ENCODE measurements at regions not wholly inside any gene's neighbourhood (a gene's known extent, or its start where the extent isn't known, plus 50 kb on each side); places are given as distances from the start of the nearest gene placed in this dataset.

GRCh38 chr11:87555101-87555500 lies 517.4 kb downstream of the TMEM135 start:
- H3K14ac ChIP-seq (ENCODE audit: insufficient read length), result no peak overlapping the region
- FAIRE-seq (no peak), DNase-seq (ENCODE audit: low read depth in 1 of 2, low spot score in 2 of 2) (no peak)
- no peak overlapping the region for H2AK5ac ChIP-seq (ENCODE audit: low read depth, low read length)
- H3K36me3 ChIP-seq (ENCODE audit: control insufficient read depth in 2 of 4, insufficient read depth in 4 of 4, low read length in 3 of 4), result no peaks in the 10 kb centered on the region
- H2BK120ac ChIP-seq (replicated peaks; ENCODE audit: low read depth, low read length), result no peak overlapping the region
- H3K23ac ChIP-seq (ENCODE audit: insufficient read length), result no peak overlapping the region
- H3K4me1 ChIP-seq (replicated peaks in 1 of 4; ENCODE audit: control insufficient read depth in 3 of 4, insufficient read depth in 4 of 4, low read length in 3 of 4), result no peaks in the 10 kb centered on the region
- WGBS, 2 experiments (ENCODE audit: extremely low coverage in 1 of 2, insufficient coverage in 1 of 2, insufficient read length in 1 of 2, insufficient replicate concordance in 2 of 2, low coverage in 1 of 2, low lambda C conversion rate in 2 of 2, missing lambda C conversion rate in 1 of 2), result 83% methylated on average over 2 of the region's 2 CpGs; no CpG with 5 or more reads in 1 of the 2 experiments
- no peak overlapping the region for H2BK15ac ChIP-seq (ENCODE audit: low read length)
- H4K91ac ChIP-seq (replicated peaks; ENCODE audit: insufficient read length, low read length), result no peak overlapping the region
- no peaks in the 10 kb centered on the region for H3K79me1 ChIP-seq (ENCODE audit: low read depth, low read length)
- no peaks in the 10 kb centered on the region for H3K27me3 ChIP-seq (replicated peaks in 1 of 4; ENCODE audit: control insufficient read depth in 3 of 4, extremely low read depth in 1 of 4, insufficient read depth in 3 of 4, low read length in 3 of 4)
- H4K8ac ChIP-seq (ENCODE audit: extremely low read depth, insufficient read depth, low read length), result no peak overlapping the region
- no peak overlapping the region for H3K27ac ChIP-seq (ENCODE audit: low read depth, low read length)
- H3K9ac ChIP-seq (replicated peaks in 1 of 4; ENCODE audit: extremely low read depth in 1 of 4, low read depth in 3 of 4, low read length in 3 of 4), result no peak overlapping the region
- H3K23me2 ChIP-seq (ENCODE audit: low read depth, low read length), result no peaks in the 10 kb centered on the region
- no peaks in the 10 kb centered on the region for H3K79me2 ChIP-seq (ENCODE audit: control insufficient read depth in 1 of 2, insufficient read depth in 2 of 2, low read length in 2 of 2)
- H3K56ac ChIP-seq (replicated peaks; ENCODE audit: insufficient read length, low read depth, low read length), result no peak overlapping the region
- CTCF ChIA-PET (ENCODE audit: partially characterized antibody), result interaction anchor here (0.9 to 1.5 kb wide), 5 partner anchors 8 to 265 kb away, joined by 3 to 5 read pairs (median 3); no protein-coding TSS in a partner anchor
- H4K20me1 ChIP-seq (replicated peaks in 1 of 2; ENCODE audit: control insufficient read depth in 1 of 2, insufficient read depth in 2 of 2, low read length in 2 of 2), result no peaks in the 10 kb centered on the region
- H2AFZ ChIP-seq (ENCODE audit: low read length), result no peak overlapping the region
- no peak overlapping the region for H4K5ac ChIP-seq (ENCODE audit: insufficient read length, low read depth, low read length)
- H2BK20ac ChIP-seq (ENCODE audit: low read length), result no peak overlapping the region
- no peak overlapping the region for H2BK12ac ChIP-seq (ENCODE audit: low read depth, low read length)
- H2BK5ac ChIP-seq (ENCODE audit: low read depth, low read length), result no peak overlapping the region
- POLR2A ChIA-PET (ENCODE audit: partially characterized antibody), result no interaction called here
- no peak overlapping the region for H3K18ac ChIP-seq (ENCODE audit: extremely low read depth, low read length)
- no peak overlapping the region for H3K4me2 ChIP-seq (ENCODE audit: insufficient read depth in 1 of 2, low read depth in 2 of 2, low read length in 2 of 2)
- H3K4me3 ChIP-seq (ENCODE audit: extremely low read depth in 1 of 4, insufficient read depth in 2 of 4, low read depth in 3 of 4, low read length in 4 of 4), result no peak overlapping the region
- H3K4ac ChIP-seq (replicated peaks; ENCODE audit: insufficient read length, low read depth, low read length), result no peak overlapping the region
- H3K9me3 ChIP-seq (ENCODE audit: insufficient read depth in 2 of 2, low read depth in 1 of 2, low read length in 1 of 2), result no peaks in the 10 kb centered on the region
- TF ChIP-seq EZH2 (IDR thresholded peaks at IDR 0.05; ENCODE audit: low read depth, low read length, severe bottlenecking), result no peak
- TF ChIP-seq BACH1 (IDR thresholded peaks at IDR 0.05; ENCODE audit: low read length), result no peak
- TF ChIP-seq SP2 (IDR thresholded peaks at IDR 0.05; ENCODE audit: low read length), result no peak
- TF ChIP-seq TAF1 (IDR thresholded peaks at IDR 0.05; ENCODE audit: low read depth, low read length), result no peak
- no peak for TF ChIP-seq RNF2 (IDR thresholded peaks at IDR 0.05; ENCODE audit: borderline replicate concordance, low read depth, low read length, missing control alignments, poor library complexity, severe bottlenecking)
- TF ChIP-seq, protein P1, sequence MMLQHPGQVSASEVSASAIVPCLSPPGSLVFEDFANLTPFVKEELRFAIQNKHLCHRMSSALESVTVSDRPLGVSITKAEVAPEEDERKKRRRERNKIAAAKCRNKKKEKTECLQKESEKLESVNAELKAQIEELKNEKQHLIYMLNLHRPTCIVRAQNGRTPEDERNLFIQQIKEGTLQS (IDR thresholded peaks at IDR 0.05; ENCODE audit: insufficient read depth, low read depth, low read length), result no peak
- TF ChIP-seq MAFK (IDR thresholded peaks at IDR 0.05; ENCODE audit: low read depth, low read length), result no peak
- TF ChIP-seq SIX5 (IDR thresholded peaks at IDR 0.05; ENCODE audit: low read depth, low read length), result no peak
- TF ChIP-seq EP300 (IDR thresholded peaks at IDR 0.05; ENCODE audit: borderline replicate concordance in 1 of 2, low read depth in 2 of 2, low read length in 2 of 2), result no peak
- TF ChIP-seq SP4 (IDR thresholded peaks at IDR 0.05; ENCODE audit: low read length), result no peak
- no peak for TF ChIP-seq RAD21 (IDR thresholded peaks at IDR 0.05 in 1 of 2, conservative IDR thresholded peaks at IDR 0.05 in 1 of 2; ENCODE audit: low read depth in 2 of 2, low read length in 2 of 2)
- TF ChIP-seq GABPA (IDR thresholded peaks at IDR 0.05; ENCODE audit: borderline replicate concordance, insufficient read depth, low read length), result no peak
- no peak for TF ChIP-seq SAP30 (IDR thresholded peaks at IDR 0.05; ENCODE audit: insufficient read depth, insufficient replicate concordance, low read length)
- TF ChIP-seq POLR2AphosphoS5 (IDR thresholded peaks at IDR 0.05; ENCODE audit: low read depth, low read length), result no peak
